Fibroblast of upper back skin (primary cell): ENCODE measurements at regions not wholly inside any gene's neighbourhood (a gene's known extent, or its start where the extent isn't known, plus 50 kb on each side); places are given as distances from the start of the nearest gene placed in this dataset.
"Not testable (repeated sequence)": the region's sequence is repeated elsewhere in the genome, so short reads cannot be mapped to it uniquely, and the experiment has no call there.

ENCODE experiments used
- DNase-seq: peaks from one replicate; pipeline ENCODE4 v3.0.0-alpha.2; 2013

DNA sequence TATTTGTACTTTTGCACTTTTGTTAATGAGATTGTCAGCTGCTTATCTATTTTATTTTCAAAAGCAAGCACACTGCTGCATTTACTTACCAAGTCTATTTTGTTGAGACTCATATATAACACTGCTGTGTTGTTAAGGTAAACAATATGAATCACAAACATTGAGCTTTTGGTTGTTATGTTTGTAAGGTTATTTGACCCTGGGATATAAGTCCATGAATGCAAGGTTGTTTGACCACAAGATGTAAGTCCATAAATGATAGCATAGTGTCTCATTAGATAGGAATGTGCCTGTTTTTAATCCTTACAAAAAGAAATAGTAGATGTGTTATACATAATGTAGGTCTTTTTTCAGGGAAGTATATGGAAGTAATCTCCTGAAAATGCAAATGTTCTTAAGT lies 845.9 kb downstream of the CDH9 start:
- DNase-seq = no peak

DNA sequence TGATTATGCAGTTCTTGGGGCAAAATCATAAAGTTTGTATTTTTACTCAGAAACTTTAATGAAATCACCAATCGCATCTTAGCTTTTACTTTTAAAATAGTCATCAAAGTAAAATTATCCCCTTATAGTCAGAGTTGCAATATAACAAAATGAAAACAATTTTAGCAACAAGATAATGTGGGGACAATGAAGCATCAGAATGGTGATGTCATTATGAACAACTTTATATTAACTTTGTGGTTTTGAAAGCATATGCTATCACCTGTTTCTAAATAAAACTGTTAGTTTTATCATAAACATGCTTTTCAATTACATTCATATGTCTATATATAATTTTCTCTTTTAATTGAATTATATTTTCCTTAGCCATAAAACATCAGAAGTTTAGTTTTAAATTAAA lies 856.8 kb downstream of the CDH9 start:
- DNase-seq = no peak

DNA sequence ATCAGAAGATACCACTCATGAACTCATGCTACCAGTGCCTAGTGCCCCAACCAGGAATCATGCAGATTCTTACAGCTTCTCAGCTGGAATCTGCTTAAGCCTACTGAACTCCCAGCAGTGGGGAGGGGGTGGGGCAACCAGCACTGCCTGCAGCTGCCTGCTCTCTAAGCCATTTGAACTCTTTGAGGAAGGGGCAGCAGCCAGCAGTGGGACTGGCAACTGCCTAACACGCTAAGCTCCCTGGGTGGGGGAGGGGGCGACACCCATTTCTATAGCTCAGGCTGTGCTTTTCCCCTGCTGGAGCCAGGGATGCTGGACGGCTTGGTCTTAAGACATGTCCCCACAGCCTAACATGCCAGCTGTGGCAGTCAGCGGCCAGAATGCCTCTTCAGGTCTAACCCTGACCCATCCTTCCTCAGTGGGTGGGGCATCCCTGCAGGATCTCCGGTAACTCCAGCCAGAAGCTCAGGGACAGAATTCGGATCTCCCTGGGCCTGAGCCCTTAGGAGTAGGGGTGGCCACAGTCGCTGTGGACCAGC lies 889.7 kb downstream of the CDH9 start:
- DNase-seq = no peak

DNA sequence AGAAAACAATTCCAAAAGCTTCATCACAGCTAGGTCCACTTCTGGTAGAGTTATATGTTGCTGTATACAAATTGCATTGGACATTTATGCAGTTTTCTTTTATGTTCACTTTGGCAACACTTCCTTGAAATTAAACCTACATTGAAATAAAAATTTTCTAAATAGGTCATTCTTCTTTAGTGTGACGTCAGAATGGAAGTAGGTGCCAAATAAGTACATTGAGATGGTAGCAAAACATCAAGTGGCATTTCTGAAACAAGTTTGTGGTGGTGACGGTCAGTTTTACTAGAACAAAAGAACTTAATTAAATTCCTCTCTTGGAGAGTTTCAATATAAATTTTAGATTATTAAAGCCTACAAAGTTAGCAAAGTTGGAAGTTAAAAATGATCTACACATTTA lies 895.1 kb downstream of the CDH9 start:
- DNase-seq = no peak

DNA sequence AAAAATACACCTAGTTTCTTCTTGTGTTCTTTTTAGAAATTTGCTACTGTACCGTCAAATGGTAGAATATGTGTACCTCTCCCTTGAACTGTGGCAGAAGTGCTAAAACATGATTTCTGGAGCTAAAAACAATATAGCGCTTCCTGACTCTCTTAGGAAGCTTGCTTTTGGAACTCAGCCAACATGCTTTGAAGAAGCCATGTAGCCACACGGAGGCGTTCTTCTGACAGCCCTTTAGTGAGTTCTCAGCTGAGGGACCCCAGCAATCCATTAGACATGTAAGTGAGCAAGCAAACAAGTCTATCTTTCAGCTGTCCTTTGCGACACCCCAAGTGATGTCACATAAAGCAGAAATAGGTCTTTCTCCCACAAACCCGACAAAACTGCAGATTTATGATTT lies 917.0 kb downstream of the CDH9 start:
- DNase-seq = no peak

DNA sequence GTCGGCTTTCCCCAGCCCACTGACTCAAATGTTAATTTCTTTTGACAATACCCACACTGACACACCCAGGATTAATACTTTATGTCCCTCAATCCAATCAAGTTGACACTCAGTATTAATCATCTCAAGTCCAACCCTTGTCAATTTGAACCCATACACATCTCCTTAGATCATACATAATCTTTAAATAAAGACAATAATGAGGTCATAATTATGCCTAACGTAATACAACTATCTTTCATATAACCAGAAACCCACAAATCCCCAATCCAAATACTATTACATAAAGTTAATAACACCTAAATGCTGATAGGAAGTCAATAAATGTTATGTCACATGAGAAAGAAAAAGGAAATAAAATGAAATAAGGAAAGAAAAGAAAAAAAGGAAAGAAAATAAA lies 934.2 kb downstream of the CDH9 start:
- DNase-seq = no peak

DNA sequence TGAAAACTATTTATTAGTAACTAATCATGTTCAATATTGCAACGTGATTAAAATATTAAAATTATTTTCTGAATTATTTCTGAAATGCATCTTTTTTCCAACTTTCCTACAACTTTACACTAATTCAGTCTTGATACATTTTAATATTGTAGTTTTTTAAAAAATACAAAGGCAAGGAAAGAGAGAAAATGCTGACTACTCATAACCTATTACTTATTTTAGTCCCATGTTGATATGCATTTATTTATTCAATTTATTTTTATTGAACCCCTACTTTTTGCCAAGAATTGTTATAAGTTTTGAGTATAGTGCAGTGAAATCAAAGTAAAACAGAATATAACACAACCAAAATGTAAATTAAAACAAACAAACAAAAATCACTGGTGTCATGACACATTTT lies 978.2 kb downstream of the CDH9 start:
- DNase-seq = no peak

DNA sequence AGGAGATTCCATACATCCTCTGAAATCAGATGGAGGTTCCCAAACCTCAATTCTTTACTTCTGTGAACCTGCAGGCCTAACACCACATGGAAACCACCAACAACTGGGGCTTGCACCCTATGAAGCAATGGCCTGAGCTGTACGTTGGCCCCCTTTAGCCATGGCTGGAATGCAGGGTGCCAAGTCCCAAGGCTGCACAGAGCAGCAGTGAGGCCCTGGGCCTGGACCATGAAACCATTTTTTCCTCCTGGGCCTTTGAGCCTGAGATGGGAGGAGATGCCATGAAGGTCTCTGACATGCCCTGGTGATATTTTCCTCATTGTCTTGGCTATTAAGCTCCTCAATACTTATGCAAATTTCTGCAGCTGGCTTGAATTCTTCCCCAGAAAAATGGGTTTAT lies 983.8 kb downstream of the CDH9 start:
- DNase-seq = no peak

DNA sequence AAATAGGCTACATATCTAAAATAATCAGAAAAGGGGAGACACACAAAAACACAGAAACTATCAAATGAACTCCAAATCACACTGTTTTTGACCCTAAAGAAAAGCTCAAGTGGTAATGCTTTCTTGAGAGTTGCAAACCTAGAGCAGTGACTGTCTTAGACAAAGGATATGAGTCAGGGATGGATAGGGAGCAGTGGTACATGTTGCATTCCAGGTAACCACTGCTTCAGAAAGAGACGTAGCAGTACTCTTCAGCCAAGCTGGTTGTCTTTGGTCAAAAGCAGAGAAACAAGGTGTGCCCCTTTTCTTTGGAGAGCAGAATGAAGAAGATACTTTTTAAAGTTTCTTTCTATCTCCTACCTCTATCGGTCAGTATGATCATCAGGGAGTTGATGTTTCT lies 1003.6 kb downstream of the CDH9 start:
- no peak for DNase-seq

DNA sequence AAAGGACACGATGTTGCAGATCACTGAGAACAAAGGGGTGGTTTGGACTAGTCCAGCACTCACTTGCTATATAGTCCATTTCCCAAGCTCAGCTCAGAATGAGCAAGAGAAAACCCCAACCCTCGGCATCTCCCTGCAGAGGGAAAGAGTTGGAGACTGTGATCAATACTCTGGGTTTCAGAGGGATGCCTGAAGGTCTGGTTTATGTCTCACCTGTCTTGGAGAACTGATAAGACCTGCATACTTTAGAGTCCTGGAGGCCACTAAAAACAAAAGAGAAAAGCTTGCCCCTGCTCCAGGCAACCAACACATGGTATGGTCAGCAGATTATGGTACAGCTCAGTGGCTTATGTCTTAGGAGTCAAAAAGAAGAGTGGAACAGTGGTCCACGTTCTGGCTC lies 1006.9 kb downstream of the CDH9 start:
- DNase-seq = no peak

DNA sequence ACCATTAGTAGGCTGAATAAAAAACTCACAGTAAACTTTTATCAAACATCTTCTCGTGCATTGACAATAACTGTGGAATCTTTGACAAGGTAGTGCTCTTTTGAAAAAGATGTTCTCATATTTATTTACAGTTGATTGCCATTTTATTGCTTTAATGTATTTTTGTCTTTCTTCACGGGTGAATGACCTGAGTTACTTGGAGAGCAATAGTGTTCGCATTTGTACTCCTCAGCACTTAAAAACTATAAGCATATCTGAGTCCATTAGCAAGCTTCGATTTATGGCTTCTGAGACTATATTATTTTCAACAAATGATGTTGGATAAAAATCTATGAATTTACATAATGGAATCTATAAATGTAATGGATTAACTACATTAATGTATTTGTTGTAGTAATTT lies 1012.3 kb downstream of the CDH9 start:
- no peak for DNase-seq

DNA sequence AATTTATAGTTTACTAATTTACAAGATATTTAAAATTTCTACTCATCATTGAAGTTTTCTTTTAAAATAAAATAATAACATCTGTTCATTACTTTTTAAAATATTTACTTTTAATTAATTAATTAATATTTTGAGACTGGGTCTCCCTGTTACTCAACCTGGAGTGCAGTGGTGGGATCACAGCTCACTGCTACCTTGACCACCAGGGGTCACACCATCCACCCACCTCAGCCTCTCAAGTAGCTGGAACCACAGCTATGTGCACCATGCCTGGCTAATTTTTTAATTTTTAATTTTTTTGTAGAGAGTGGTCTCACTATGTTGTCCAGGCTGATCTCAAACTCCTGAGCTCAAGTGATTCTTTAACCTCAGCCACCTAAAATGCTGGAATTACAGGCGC lies 1013.6 kb downstream of the CDH9 start:
- no peak for DNase-seq

DNA sequence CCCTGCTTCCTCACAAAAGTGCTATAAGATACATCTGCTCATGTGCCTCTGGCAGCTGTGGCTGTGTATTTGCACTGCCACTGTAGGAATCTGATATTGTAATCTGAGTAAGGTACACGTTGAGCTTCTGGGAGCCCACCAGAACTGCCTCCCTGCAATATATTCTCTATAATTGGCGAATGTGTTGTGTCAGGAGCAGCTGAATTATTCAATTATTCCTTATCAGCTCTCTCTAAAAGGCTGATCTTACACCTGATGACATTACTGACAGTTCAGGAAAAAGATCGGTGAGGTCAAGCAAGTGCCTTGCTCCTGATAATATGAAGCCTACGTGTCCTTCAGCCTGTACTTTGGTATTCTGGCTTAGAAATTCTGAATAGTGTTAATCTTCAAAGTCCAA lies 1015.0 kb downstream of the CDH9 start:
- no peak for DNase-seq

DNA sequence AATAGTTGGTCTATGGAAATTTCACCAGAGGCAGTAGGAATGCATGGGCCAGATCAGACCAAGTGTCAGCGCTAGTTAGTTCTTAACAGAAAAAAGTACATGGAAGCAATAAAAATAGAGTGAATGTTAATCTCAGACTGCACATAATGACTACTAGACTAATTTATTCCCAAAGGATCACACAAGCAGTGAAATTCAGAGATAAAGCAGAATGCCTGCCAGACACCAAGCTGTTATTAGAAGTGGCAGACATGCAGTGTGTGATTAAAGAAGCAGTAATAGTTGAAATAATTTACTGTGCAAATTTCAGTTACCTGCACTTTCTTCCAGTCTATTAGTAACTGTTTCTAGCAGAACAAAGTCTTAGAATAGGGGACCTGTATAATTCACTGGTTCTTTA lies 1024.2 kb downstream of the CDH9 start:
- DNase-seq = no peak

DNA sequence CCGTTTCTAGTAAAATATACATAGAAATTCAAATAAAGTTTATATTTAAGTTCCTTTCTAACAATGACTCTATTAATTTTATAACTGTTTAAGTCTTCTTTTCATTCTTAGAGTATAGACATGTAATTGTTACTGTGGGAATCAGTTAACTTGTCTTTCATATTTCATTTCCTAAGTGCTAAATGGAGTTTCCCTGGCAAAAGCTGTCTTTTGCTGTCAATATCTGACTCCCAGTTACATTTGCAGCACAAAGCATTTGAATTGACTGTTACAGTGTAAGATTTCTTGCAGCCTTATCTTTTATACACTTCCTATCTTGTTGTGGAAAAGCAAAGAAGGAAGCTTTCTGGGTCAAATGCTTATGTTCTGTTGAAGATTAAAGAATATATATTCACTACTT lies 1026.3 kb downstream of the CDH9 start:
- DNase-seq = no peak

DNA sequence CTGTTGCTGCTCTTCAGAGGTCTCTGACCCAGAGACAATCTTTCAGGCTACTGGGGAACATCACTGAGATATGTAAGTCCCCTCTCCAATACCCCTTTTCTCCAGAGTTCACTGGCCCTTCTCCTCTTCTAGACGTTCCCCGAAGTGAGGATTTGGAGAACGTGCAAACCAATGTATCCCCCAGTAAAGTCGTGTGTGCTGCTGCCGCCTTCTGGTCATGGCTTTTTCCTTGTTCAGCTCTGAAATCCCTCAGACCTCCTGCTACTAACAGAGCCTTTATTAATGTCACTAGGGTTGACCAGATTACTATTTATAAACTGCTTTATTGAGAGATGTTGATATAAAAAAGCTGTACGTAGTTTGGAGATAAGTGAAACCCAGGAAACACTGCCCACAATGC lies 1028.6 kb downstream of the CDH9 start:
- no peak for DNase-seq

DNA sequence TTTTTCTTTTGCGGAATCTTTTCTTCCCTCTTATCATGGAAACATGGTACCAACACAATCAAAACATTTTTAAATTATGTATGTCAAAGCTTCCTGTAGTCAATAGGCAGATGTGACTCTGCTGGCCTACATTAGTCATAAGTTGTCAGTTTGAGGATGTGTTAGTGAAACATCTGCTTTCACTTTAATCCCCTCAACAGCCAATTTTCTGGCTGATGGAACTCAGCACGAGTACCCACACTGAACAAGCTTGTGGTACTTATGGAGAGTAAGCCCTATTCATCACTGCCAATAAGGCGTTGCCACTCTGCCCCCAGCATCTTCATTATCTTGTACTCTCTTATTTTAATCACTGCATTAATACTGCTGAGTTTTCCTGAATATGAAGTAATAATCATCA lies 1034.4 kb downstream of the CDH9 start:
- DNase-seq = no peak

DNA sequence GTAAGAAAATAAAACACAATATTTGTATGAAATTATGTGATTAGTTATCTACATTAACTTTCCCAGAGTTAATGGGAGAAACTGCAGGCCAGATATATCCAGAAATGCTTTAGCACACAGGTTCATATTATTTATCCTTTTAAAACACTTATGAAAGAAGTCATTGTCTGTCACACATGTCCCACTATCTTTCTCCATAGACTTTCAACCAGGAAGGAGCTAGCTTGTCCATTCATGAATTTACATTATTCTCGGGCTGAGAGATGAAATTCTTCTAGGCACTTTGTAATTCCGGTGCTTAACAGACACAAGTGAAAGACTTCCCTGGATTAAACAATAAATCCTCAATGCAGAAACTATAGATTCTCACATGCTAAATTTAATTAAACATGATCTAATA lies 1043.2 kb downstream of the CDH9 start:
- DNase-seq = no peak

DNA sequence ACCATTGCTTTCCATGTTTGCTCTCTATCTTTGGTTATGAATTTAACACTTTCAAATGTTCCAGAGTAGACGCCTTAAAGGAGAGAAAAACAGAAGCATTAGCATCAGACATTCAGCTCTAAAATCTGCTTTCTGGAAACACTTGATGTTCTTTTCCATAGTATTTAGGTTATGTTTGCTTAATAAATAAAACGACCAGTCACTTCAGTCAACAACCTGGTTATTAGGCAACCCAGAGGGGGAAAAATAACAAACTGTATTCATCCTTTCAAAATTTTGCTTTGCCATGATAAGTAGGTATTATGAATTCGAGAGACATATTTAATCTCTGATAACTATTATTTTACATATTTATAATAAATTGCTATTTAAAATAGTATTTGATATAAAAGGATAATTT lies 1044.7 kb downstream of the CDH9 start:
- no peak for DNase-seq

DNA sequence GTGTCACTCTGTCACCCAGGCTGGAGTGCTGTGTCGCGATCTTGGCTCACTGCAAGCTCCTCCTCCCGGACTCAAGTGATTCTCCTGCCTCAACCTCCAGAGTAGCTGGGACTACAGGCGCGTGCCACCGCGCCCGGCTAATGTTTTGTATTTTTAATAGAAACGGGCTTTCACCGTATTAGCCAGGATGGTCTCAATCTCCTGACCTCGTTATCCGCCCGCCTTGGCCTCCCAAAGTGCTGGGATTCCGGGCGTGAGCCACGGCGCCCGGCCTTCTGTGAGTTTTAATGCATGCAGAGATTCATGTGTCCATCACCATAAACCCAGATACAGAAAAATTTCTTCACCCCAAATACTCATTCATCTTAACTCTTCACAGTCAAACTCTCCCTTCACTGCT lies 1046.7 kb downstream of the CDH9 start:
- DNase-seq = no peak

DNA sequence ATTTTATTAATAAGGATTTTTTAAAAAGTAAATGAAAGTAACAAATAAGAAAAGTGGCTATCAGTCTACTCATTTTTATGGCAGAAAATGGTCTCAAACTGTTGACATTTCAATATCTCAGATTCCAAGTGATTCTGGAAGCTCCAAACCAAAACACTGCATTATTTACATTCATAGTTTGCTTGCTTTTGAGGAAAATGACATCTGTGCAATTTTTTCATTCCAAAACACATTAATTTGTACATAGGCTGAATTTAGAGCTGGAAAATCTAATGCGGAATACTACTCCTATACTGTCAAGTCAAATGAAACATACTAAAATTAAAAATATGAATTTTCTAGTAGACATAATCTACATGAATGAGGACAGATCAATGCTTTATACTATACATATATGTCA lies 1047.6 kb downstream of the CDH9 start:
- DNase-seq = no peak

DNA sequence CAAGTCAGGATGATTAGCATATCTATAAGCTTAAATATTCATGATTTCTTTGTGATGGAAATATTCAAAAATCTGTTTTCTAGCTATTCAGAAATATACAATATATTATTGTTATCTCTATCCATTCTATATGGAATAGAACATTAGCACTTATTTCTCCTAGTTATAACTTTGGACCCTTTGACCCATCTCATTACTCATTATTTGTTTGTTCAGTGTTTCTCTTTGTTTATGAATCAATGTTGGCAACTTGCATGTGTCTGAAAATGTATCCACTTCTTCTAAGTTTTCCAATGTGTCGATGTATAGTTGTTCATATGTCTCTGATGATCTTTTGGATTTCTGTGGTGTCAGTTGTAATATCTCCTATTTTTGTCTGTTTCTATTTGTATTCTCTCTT lies 1059.3 kb downstream of the CDH9 start:
- no peak for DNase-seq

DNA sequence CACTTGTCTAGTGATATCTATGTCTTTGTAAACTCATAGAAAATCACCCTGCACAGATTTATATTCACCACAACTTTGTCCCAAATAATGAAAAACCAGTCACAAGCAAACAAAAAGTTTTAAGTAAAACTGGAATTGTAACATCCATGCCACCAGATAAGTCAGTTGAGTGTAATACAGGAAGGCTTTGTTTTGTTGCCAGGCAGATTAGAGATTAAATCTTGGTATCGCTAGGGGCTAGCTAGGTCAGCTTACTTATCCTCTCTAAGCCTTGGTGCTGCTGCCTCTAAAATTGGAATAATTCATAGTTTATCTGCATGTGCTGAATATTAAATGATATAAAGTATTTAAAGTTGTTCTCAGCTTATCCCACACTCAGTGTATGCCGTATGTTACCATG lies 1062.5 kb downstream of the CDH9 start:
- no peak for DNase-seq

DNA sequence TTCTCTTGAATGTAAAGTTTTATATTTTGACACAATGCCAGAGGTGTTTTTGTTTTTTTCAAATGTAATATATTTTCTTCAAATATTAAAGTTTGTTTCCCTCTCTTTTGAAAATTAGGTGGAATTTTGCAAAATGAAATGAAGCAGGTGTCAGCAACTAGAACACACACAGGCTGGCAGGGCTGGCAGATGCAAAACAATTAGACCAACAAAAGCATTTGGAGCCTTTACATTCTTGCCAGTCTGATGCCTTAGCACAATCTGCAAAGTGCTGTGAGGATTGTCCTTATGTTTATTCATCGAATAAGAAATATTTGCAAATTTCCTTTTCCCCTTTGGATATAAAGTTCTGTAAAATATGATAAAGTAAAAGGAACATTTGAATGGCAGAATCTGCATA lies 1063.9 kb downstream of the CDH9 start:
- DNase-seq = no peak

DNA sequence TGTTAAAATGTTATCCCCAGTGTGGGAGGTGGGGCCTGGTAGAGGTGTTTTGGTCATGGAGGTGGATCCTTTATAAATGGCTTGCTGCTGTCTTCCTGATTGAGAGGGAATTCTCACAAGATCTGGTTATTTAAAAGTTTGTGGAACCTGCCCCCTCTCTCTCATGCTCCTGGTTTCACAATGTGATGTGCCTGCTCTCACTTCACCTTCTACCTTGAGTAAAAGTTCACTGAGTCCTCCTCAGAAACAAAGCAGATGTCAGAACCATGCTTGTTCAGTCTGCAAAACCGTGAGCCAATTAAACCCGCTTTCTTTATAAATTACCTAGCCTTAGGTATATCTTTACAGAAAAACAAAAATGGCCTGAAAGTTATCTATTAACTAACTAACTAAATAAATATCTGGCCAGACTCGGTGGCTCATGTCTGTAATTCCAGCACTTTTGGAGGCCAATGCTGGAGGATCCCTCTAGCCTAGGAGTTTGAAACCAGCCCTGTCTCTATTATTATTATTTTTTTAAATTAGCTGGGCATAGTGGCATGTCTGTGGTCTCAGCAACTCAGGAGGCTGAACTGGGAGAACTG lies 1067.4 kb downstream of the CDH9 start:
- no peak for DNase-seq

DNA sequence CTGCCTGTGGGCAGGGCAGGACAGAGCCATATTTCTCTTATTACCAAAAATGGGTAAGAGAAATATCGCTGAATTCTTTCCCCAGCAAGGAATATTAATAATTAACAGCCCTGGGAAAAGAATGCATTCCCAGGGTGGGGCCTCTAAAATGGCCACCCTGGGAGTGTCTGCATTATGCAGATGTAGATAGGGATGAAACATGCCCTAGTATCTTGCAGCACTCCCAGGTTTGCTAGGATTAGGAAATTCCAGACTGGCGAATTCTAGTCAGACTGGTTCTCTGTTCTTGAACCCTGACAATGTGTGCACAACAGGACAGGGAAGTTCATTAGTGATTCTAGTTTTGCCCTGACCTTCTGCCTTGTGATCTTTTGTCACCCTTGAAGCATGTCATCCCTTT lies 1069.3 kb downstream of the CDH9 start:
- not testable (repeated sequence) for DNase-seq
